ENCODE measurements at regions not wholly inside any gene's neighbourhood (a gene's known extent, or its start where the extent isn't known, plus 50 kb on each side); places are given as distances from the start of the nearest gene placed in this dataset.

DNA sequence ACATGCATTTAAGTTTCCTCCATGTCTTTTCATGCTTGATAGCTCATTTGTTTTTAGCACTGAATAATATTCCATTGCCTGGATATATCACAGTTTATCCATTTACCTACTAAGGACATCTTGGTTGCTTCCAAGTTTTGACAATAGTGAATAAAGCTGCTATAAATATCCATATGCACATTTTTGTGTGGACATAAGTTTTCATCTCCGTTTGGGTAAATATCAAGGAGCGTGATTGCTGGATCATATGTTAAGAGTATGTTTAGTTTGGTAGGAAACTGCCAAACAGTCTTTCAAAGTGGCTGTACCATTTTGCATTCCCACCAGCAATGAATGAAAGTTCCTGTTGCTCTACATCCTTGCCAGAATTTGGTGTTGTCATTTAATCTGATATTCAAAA is 172.5 kb downstream of the DHX15 start:
- no peaks in the 10 kb centered on the region for H3K36me3 ChIP-seq
- no peaks in the 10 kb centered on the region for H3K4me1 ChIP-seq
- ATAC-seq = no peak
- TF ChIP-seq, protein P1, sequence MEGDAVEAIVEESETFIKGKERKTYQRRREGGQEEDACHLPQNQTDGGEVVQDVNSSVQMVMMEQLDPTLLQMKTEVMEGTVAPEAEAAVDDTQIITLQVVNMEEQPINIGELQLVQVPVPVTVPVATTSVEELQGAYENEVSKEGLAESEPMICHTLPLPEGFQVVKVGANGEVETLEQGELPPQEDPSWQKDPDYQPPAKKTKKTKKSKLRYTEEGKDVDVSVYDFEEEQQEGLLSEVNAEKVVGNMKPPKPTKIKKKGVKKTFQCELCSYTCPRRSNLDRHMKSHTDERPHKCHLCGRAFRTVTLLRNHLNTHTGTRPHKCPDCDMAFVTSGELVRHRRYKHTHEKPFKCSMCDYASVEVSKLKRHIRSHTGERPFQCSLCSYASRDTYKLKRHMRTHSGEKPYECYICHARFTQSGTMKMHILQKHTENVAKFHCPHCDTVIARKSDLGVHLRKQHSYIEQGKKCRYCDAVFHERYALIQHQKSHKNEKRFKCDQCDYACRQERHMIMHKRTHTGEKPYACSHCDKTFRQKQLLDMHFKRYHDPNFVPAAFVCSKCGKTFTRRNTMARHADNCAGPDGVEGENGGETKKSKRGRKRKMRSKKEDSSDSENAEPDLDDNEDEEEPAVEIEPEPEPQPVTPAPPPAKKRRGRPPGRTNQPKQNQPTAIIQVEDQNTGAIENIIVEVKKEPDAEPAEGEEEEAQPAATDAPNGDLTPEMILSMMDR (IDR thresholded peaks at IDR 0.05) = no peak
- H3K27ac ChIP-seq = no peak overlapping the region
- WGBS, 2 donors = 79 to 83% methylated on average over 2 of the region's 2 CpGs
- intact Hi-C loops (cut with DNase I) = loop anchor here in 5 of 10 donors (10.0 kb wide), 8 partner anchors 157 to 1277 kb away; no protein-coding TSS in a partner anchor
- H3K4me3 ChIP-seq = no peak overlapping the region
- peaks cover 0 to 9% (median 0%) of the 10 kb centered on the region in 11 donors for H3K9me3 ChIP-seq
- DNase-seq = no peak
- no peaks in the 10 kb centered on the region for H3K27me3 ChIP-seq

DNA sequence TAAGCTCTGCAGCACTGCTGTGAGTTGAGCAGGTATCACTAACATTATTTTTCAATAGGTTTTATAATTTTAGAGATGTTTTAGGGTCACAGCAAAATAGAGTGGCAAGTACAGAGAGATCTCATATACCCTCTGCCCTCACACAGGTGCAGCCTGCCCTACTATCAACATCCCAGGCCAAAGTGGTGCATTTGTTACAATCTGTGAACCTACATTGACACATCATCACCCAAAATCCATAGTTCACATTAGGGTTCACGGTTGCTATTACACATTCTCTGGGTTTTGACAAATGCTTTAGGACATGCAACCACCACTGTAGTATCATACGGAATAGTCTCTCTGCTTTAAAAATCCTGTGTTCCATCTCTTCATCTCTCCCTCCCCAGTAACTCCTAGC is 173.1 kb downstream of the DHX15 start:
- DNase-seq (no peak), ATAC-seq (no peak)
- Histone ChIP-seq H3K36me3 (no peaks in the 10 kb centered on the region), H3K4me1 (no peaks in the 10 kb centered on the region), H3K4me3 (no peak overlapping the region), H3K27ac (no peak overlapping the region), H3K9me3 (peaks cover 0 to 9% (median 0%) of the 10 kb centered on the region in 11 donors), H3K27me3 (no peaks in the 10 kb centered on the region)
- TF ChIP-seq, protein P1 (IDR thresholded peaks at IDR 0.05) = no peak
- 86 to 87% methylated on average over 2 of the region's 2 CpGs for WGBS, 2 donors
- intact Hi-C loops (cut with DNase I) = loop anchor here in 5 of 10 donors (10.0 kb wide), 8 partner anchors 156 to 1276 kb away; no protein-coding TSS in a partner anchor

DNA sequence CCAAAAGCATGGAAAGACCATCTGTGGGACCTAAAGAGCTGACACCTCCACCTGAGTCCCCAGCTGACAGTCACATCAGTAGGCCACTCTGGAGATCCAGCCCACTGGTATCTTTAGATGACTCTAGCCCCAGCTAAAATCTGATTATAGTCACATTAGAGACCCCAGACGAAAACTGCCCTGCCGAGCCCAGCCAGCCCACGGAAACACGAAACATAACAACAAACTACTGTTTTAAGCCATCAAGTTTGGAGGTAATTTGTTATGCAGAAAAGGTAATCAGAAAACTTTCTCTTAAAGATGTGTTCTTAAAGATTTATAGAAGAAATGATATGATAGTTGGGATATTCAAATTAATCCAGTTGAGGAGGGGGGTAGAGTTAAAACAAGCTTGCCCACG is 175.7 kb downstream of the DHX15 start:
- DNase-seq (no peak), ATAC-seq (no peak)
- H3K4me3 ChIP-seq = no peak overlapping the region
- H3K27me3 ChIP-seq = no peaks in the 10 kb centered on the region
- H3K27ac ChIP-seq = no peak overlapping the region
- H3K36me3 ChIP-seq = no peaks in the 10 kb centered on the region
- no peaks in the 10 kb centered on the region for H3K4me1 ChIP-seq
- H3K9me3 ChIP-seq = peaks cover 0 to 5% (median 0%) of the 10 kb centered on the region in 11 donors
- 92 to 94% methylated on average over 5 of the region's 5 CpGs for WGBS, 2 donors
- TF ChIP-seq, protein P1 (IDR thresholded peaks at IDR 0.05) = no peak
- intact Hi-C loops (cut with DNase I) = loop anchor here in 1 of 10 donors (10.0 kb wide), 1 partner anchor 134 kb away; no protein-coding TSS in a partner anchor

DNA sequence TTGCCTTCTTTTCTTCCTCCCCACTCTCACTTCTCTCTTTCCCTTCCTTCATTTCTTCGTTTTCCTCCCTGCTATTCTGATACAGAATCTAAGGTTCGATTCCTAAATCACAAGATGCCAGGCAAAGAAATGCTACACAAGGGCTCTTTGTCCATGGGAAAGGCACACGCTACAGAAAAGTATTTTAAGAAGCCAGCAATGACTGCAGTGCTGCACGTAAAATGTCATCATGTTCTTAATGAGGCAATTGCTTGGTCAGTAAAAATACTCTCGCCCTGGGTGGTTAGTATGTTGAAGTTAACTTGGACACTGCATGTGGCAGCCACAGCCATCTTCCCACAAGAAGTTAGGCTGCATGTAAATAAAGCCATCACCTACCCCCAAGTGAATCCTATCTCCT is 178.4 kb downstream of the DHX15 start:
- ATAC-seq (peak in 3 of 8 donors; percentile 21 to 56 (median 22)), DNase-seq (no peak)
- H3K4me3 ChIP-seq = no peak overlapping the region
- H3K4me1 ChIP-seq = no peaks in the 10 kb centered on the region
- WGBS, 2 donors = 63 to 70% methylated on average over 5 of the region's 5 CpGs
- no peaks in the 10 kb centered on the region for H3K27me3 ChIP-seq
- intact Hi-C loops (cut with DNase I) = loop anchor here in 1 of 10 donors (10.0 kb wide), 1 partner anchor 131 kb away; no protein-coding TSS in a partner anchor
- H3K9me3 ChIP-seq = peaks cover 0 to 5% (median 0%) of the 10 kb centered on the region in 11 donors
- TF ChIP-seq, protein P1 (IDR thresholded peaks at IDR 0.05) = no peak
- no peak overlapping the region for H3K27ac ChIP-seq
- no peaks in the 10 kb centered on the region for H3K36me3 ChIP-seq
